ENCODE measurements at regions not wholly inside any gene's neighbourhood (a gene's known extent, or its start where the extent isn't known, plus 50 kb on each side); places are given as distances from the start of the nearest gene placed in this dataset.

DNA sequence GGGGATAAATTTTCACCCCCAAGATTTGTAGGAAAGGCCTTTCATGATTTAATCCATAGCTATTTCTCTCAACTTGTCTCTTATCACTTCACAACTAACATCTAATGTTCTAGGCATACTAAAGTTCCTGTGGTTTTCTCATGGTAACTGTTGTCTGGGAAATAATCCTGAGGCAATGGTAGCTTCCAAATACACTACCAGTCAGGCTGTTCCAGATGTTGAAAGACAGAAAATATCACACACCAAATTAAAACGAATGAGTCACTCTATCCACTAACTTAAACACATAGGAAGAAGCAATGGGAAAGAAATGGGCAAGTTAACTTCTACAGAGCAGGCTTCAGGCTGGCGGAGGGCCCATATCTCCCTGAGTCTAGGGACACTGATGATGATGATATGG, 77.7 kb upstream of the MYO16 start:
- TF ChIP-seq POLR2AphosphoS5 (IDR thresholded peaks at IDR 0.05; ENCODE audit: low read depth, low read length) (no peak), POLR2A (IDR thresholded peaks at IDR 0.05; ENCODE audit: low read depth, low read length) (no peak), SPI1 (IDR thresholded peaks at IDR 0.05; ENCODE audit: low read depth, low read length) (no peak), TAF1 (IDR thresholded peaks at IDR 0.05; ENCODE audit: low read depth, low read length) (no peak)
